MM.1S (cell line): ENCODE measurements at regions not wholly inside any gene's neighbourhood (a gene's known extent, or its start where the extent isn't known, plus 50 kb on each side); places are given as distances from the start of the nearest gene placed in this dataset.

Source experiments
- EZH2 ChIP-seq: fragments of 300-600 bp; sonication (generic); optimal IDR thresholded peaks from 2 replicates; pipeline ENCODE3; 2017; ENCODE audit warnings: low read depth, mild to moderate bottlenecking, antibody characterized with exemption, low read length, mixed read lengths
- TF ChIP-seq, protein P1 (sequence below): fragments of 300-600 bp; sonication (generic); IDR thresholded peaks from 2 replicates; pipeline ENCODE4 v1.5.1; 2016; ENCODE audit warnings: antibody characterized with exemption, low read length, mixed read lengths

DNA sequence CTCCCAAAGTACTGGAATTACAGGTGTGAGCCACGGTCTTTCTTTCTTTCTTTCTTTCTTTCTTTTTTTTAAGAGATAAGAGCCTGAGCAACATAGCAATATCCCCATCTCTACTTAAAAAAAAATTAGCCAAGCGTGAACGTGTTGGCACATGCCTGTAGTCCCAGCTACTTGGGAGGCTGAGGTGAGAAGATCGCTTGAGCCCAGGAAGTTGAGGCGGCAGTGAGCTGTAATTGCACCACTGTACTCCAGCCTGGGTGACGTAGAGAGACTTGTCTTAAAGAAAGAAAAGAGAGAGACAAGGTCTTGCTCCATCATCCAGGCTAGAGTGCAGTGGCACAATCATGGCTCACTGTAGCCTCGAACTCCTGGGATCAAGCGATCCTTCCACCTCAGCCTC lies 162.0 kb upstream of the MLN start:
- TF ChIP-seq, protein P1, sequence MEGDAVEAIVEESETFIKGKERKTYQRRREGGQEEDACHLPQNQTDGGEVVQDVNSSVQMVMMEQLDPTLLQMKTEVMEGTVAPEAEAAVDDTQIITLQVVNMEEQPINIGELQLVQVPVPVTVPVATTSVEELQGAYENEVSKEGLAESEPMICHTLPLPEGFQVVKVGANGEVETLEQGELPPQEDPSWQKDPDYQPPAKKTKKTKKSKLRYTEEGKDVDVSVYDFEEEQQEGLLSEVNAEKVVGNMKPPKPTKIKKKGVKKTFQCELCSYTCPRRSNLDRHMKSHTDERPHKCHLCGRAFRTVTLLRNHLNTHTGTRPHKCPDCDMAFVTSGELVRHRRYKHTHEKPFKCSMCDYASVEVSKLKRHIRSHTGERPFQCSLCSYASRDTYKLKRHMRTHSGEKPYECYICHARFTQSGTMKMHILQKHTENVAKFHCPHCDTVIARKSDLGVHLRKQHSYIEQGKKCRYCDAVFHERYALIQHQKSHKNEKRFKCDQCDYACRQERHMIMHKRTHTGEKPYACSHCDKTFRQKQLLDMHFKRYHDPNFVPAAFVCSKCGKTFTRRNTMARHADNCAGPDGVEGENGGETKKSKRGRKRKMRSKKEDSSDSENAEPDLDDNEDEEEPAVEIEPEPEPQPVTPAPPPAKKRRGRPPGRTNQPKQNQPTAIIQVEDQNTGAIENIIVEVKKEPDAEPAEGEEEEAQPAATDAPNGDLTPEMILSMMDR: no peak
- no peak for TF ChIP-seq EZH2
